BE2C (cell line): ENCODE measurements at regions not wholly inside any gene's neighbourhood (a gene's known extent, or its start where the extent isn't known, plus 50 kb on each side); places are given as distances from the start of the nearest gene placed in this dataset.

Experiments
- DNase-seq: peaks from one replicate; pipeline ENCODE4 v3.0.0-alpha.2; 2020
- H3K27me3 ChIP-seq: fragments of 250-450 bp; sonication (Bioruptor Pico); 2 replicates; pipeline ENCODE4 v1.5.1; 2020; ENCODE audit warnings: mild to moderate bottlenecking
- H3K36me3 ChIP-seq: fragments of 250-450 bp; sonication (Bioruptor Pico); 2 replicates; pipeline ENCODE4 v1.5.1; 2020; ENCODE audit warnings: mild to moderate bottlenecking
- H3K4me1 ChIP-seq: fragments of 250-450 bp; sonication (Bioruptor Pico); 2 replicates; pipeline ENCODE4 v1.5.1; 2020
- H3K4me3 ChIP-seq: 2 replicates; pipeline ENCODE4 v1.5.1; 2011; ENCODE audit warnings: low read depth, low read length
- H3K9me3 ChIP-seq: fragments of 250-450 bp; sonication (Bioruptor Pico); 2 replicates; pipeline ENCODE4 v1.5.1; 2020
- TF ChIP-seq, protein P1 (sequence below): IDR thresholded peaks from 2 replicates; pipeline ENCODE4 v1.5.1; 2012; ENCODE audit warnings: mild to moderate bottlenecking, low read depth, low read length

DNA sequence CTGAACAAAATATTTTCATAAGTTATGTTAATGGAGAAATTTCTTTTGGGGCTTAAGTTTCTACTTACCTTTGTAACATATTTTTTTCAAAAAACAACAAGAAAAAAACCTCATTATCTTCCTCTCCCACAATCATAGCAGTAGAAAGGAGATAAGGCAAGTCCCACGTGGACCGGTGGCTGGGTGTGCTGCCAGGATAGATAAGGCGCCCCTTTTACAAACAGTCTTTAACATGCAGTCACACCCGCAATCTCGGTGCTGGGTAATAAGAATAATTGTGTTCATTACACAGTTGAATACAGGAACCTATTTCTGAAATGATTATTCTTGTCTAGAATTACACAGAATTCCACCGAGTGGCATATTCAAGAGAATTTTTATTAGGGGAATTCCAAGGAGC lies 1202.3 kb downstream of the UQCRFS1 start:
- Histone ChIP-seq H3K36me3 (no peaks in the 10 kb centered on the region), H3K4me3 (no peak overlapping the region), H3K9me3 (no peaks in the 10 kb centered on the region; the same call in none of the 2 replicates), H3K27me3 (no peaks in the 10 kb centered on the region), H3K4me1 (no peaks in the 10 kb centered on the region)
- no peak for DNase-seq
- TF ChIP-seq, protein P1, sequence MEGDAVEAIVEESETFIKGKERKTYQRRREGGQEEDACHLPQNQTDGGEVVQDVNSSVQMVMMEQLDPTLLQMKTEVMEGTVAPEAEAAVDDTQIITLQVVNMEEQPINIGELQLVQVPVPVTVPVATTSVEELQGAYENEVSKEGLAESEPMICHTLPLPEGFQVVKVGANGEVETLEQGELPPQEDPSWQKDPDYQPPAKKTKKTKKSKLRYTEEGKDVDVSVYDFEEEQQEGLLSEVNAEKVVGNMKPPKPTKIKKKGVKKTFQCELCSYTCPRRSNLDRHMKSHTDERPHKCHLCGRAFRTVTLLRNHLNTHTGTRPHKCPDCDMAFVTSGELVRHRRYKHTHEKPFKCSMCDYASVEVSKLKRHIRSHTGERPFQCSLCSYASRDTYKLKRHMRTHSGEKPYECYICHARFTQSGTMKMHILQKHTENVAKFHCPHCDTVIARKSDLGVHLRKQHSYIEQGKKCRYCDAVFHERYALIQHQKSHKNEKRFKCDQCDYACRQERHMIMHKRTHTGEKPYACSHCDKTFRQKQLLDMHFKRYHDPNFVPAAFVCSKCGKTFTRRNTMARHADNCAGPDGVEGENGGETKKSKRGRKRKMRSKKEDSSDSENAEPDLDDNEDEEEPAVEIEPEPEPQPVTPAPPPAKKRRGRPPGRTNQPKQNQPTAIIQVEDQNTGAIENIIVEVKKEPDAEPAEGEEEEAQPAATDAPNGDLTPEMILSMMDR, result no peak

DNA sequence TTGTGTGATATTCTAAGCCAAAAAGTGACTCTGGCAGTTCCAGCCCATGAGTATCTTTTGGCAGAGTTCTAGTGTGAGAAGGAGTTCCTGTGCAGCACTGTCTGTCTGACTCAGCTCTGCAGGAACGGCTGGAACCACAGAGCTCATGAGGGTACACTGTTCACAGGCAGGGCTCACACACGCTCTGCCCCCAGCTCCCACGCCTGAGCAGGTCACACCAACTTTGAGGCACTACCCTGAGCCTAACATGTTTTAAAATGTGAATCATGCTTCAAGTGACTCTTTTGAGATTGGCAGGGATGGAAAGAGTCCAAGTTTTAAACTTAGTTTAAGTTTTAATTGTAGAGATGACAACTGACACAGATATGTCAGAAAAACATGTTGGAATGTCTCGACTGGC lies 1203.3 kb downstream of the UQCRFS1 start:
- no peak overlapping the region for H3K4me3 ChIP-seq

DNA sequence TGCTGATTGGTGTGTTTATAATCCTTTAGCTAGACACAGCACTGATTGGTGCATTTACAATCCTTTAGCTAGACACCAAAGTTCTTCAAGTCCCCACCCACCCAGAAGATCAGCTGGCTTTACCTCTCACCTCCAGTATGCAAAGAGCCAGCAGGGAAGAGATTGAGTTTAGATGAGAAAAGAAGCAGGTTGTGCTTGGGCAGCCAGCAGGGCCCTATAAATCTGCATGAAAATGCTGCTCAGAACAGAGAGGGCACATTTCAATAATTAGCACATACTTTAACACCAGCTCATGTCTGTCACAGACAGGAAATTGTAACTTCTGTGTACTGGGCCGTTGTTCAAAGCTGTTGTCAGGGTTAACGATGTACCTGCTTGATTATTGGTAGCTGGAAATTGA lies 1204.3 kb downstream of the UQCRFS1 start:
- no peak for DNase-seq
- Histone ChIP-seq H3K36me3 (no peaks in the 10 kb centered on the region), H3K9me3 (no peaks in the 10 kb centered on the region; the same call in 1 of the 2 replicates), H3K27me3 (no peaks in the 10 kb centered on the region), H3K4me1 (no peaks in the 10 kb centered on the region), H3K4me3 (no peak overlapping the region)
- TF ChIP-seq, protein P1, result no peak

More for the DNA sequence above, 1203.3 kb downstream of the UQCRFS1 start:
- no peaks in the 10 kb centered on the region; the same call in 1 of the 2 replicates for H3K9me3 ChIP-seq
- H3K4me1 ChIP-seq, result no peaks in the 10 kb centered on the region
- DNase-seq, result no peak
- no peaks in the 10 kb centered on the region for H3K36me3 ChIP-seq
- H3K27me3 ChIP-seq, result no peaks in the 10 kb centered on the region
- TF ChIP-seq, protein P1, result no peak

GRCh38 chr19:28003543-28003942 lies 1209.4 kb downstream of the UQCRFS1 start:
- TF ChIP-seq, protein P1, result no peak
- no peak for DNase-seq

GRCh38 chr19:27997069-27997468 lies 1215.9 kb downstream of the UQCRFS1 start:
- Histone ChIP-seq H3K27me3 (no peaks in the 10 kb centered on the region), H3K4me3 (no peak overlapping the region), H3K9me3 (no peaks in the 10 kb centered on the region), H3K4me1 (no peaks in the 10 kb centered on the region), H3K36me3 (no peaks in the 10 kb centered on the region)
- DNase-seq, result no peak
- TF ChIP-seq, protein P1, result no peak

More at GRCh38 chr19:28003543-28003942, 1209.4 kb downstream of the UQCRFS1 start:
- no peaks in the 10 kb centered on the region for H3K36me3 ChIP-seq
- H3K27me3 ChIP-seq, result no peaks in the 10 kb centered on the region
- H3K4me1 ChIP-seq, result no peaks in the 10 kb centered on the region
- H3K4me3 ChIP-seq, result no peak overlapping the region
- no peaks in the 10 kb centered on the region; the same call in 1 of the 2 replicates for H3K9me3 ChIP-seq

DNA sequence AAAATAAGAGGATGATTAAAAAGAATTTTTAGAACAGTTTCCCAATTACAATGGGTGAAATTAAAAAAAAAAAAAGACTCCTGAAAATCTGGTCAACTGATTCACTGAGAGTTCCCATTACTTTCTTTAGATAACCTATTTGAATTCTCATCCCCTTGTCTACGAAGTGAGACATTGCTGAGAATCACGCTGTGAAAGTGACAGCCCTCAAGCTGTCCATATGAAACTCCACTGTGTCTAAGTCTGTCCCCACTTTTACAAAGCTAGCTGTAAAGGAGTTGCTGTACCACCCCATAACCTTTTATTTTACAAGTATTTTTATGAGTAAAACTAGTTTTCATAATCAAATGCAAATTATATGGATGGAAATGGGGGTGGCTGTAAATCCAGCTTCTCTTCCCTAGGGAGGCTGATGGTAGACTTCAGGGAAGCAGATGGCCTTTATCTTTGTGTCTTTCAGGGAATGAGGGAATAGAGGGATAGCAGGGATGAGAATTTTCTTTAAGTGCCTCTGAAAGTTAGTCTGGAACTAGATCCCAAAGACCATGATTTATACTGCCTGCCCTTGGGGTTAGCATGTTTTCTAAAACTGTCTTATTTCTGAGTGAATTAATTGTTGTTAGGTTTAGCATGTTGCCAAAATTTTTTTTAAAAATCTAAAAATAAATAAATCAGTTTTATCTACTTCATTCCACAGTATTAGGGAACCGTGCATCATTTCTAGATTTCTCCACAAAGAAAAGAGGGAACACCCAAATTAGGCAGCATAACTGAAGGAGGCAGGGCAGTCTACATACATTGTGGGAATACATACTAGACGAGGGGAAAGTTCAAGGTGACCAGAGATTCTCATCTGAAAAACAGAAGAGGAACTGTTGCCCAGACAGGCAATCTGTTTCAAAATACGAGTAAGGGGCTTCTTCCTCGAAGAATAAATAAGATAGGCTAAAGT lies 1219.1 kb downstream of the UQCRFS1 start:
- H3K36me3 ChIP-seq, result no peaks in the 10 kb centered on the region
- TF ChIP-seq, protein P1, result no peak
- H3K4me3 ChIP-seq, result no peak overlapping the region
- no peak for DNase-seq
- H3K27me3 ChIP-seq, result no peaks in the 10 kb centered on the region
- H3K9me3 ChIP-seq, result no peaks in the 10 kb centered on the region
- H3K4me1 ChIP-seq, result no peaks in the 10 kb centered on the region
